ENCODE measurements at regions not wholly inside any gene's neighbourhood (a gene's known extent, or its start where the extent isn't known, plus 50 kb on each side); places are given as distances from the start of the nearest gene placed in this dataset.

GRCh38 chr4:60450054-60450453, 750.1 kb upstream of the ADGRL3 start:
- dilution Hi-C loops (cut with MboI; ENCODE audit: extremely low pct_ligation_motif_present, low sequenced_read_pairs): no loop called here
- no peak for FAIRE-seq

DNA sequence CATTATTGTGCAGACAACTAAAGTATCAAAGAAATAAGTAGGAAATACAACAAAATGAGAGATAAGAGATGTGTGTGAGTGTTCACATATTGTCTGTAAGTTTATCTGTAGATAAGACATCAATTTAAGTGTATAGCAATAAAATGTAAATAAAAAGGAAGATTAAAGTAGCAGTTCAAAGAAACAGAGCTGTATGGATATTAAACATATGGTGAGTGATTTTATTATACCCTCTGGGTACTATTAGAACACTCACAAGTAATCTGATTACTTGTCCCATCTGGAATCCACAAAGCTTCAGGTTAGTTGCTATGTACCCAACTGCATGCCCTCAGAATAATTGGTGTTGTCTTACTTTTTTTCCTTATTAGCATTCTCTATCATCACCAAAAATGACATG, 747.9 kb upstream of the ADGRL3 start:
- Histone ChIP-seq H3K9me3 (replicated peaks; ENCODE audit: control insufficient read depth, insufficient read depth, low read length) (peaks cover 2% of the 10 kb centered on the region), H3K4me1 (ENCODE audit: control insufficient read depth, extremely low read depth, insufficient read depth, low read length) (no peaks in the 10 kb centered on the region), H3K79me2 (ENCODE audit: control insufficient read depth, insufficient read depth, low read length) (no peaks in the 10 kb centered on the region), H3K27me3 (ENCODE audit: control insufficient read depth in 2 of 2, insufficient read depth in 2 of 2, low read length in 2 of 2) (no peaks in the 10 kb centered on the region), H3K9ac (replicated peaks; ENCODE audit: extremely low read depth, insufficient read depth, low read length) (no peak overlapping the region), H3K9me1 (replicated peaks; ENCODE audit: control insufficient read depth, extremely low read depth, insufficient read depth, low read length) (no peaks in the 10 kb centered on the region), H3K4me2 (ENCODE audit: insufficient read depth, low read length) (no peak overlapping the region), H4K20me1 (replicated peaks; ENCODE audit: control insufficient read depth, extremely low read depth, insufficient read depth, low read length) (no peaks in the 10 kb centered on the region), H3K4me3 (replicated peaks in 1 of 3; ENCODE audit: insufficient read depth in 1 of 3, low read depth in 1 of 3, low read length in 3 of 3) (no peak overlapping the region), H2AFZ (ENCODE audit: low read depth, low read length) (no peak overlapping the region), H3K36me3 (ENCODE audit: control insufficient read depth in 2 of 2, extremely low read depth in 1 of 2, insufficient read depth in 2 of 2, low read length in 2 of 2) (no peaks in the 10 kb centered on the region), H3K27ac (ENCODE audit: insufficient read depth, low read depth, low read length) (no peak overlapping the region)
- DNase-seq (ENCODE audit: low read depth, low spot score) (no peak), FAIRE-seq (no peak)
- dilution Hi-C loops (cut with MboI; ENCODE audit: extremely low pct_ligation_motif_present, low sequenced_read_pairs) (no loop called here), intact Hi-C loops (cut with micrococcal nuclease) (no loop called here)
- CTCF ChIA-PET: no interaction called here
- no TSS peak for BruUV-seq (replicated peaks)
- POLR2A ChIA-PET: no interaction called here
- TF ChIP-seq MAX (IDR thresholded peaks at IDR 0.05; ENCODE audit: insufficient read depth, insufficient read length): no peak
- no peak for TF ChIP-seq FOS (IDR thresholded peaks at IDR 0.05; ENCODE audit: borderline replicate concordance, insufficient read depth, low read length)
- TF ChIP-seq GATA2 (IDR thresholded peaks at IDR 0.05; ENCODE audit: insufficient read depth, insufficient read length, low read depth, low read length): no peak
- TF ChIP-seq, protein P1, sequence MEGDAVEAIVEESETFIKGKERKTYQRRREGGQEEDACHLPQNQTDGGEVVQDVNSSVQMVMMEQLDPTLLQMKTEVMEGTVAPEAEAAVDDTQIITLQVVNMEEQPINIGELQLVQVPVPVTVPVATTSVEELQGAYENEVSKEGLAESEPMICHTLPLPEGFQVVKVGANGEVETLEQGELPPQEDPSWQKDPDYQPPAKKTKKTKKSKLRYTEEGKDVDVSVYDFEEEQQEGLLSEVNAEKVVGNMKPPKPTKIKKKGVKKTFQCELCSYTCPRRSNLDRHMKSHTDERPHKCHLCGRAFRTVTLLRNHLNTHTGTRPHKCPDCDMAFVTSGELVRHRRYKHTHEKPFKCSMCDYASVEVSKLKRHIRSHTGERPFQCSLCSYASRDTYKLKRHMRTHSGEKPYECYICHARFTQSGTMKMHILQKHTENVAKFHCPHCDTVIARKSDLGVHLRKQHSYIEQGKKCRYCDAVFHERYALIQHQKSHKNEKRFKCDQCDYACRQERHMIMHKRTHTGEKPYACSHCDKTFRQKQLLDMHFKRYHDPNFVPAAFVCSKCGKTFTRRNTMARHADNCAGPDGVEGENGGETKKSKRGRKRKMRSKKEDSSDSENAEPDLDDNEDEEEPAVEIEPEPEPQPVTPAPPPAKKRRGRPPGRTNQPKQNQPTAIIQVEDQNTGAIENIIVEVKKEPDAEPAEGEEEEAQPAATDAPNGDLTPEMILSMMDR (IDR thresholded peaks at IDR 0.05; ENCODE audit: extremely low read depth in 1 of 2, insufficient read depth in 1 of 2, low read depth in 1 of 2, low read length in 2 of 2): no peak
- TF ChIP-seq POLR2A (IDR thresholded peaks at IDR 0.05; ENCODE audit: low read depth, low read length): no peak
- no peak for TF ChIP-seq EZH2 (IDR thresholded peaks at IDR 0.05; ENCODE audit: borderline replicate concordance, low read depth, low read length, severe bottlenecking)
- TF ChIP-seq POLR2AphosphoS5 (IDR thresholded peaks at IDR 0.05; ENCODE audit: insufficient read depth, low read depth, low read length): no peak
- no peak for TF ChIP-seq JUN (IDR thresholded peaks at IDR 0.05; ENCODE audit: borderline replicate concordance, insufficient read depth, insufficient read length, low read depth)
- TF ChIP-seq MYC (IDR thresholded peaks at IDR 0.05; ENCODE audit: low read depth, low read length): no peak

More at GRCh38 chr4:60450054-60450453, 750.1 kb upstream of the ADGRL3 start:
- DNase-seq (ENCODE audit: low read depth, low spot score): no peak
- no peak overlapping the region for H3K4me2 ChIP-seq (ENCODE audit: insufficient read depth, low read length)
- H3K27ac ChIP-seq (ENCODE audit: insufficient read depth, low read depth, low read length): no peak overlapping the region
- no peaks in the 10 kb centered on the region for H3K79me2 ChIP-seq (ENCODE audit: control insufficient read depth, insufficient read depth, low read length)
- H3K4me3 ChIP-seq (replicated peaks in 1 of 3; ENCODE audit: insufficient read depth in 1 of 3, low read depth in 1 of 3, low read length in 3 of 3): no peak overlapping the region
- H3K36me3 ChIP-seq (ENCODE audit: control insufficient read depth in 2 of 2, extremely low read depth in 1 of 2, insufficient read depth in 2 of 2, low read length in 2 of 2): no peaks in the 10 kb centered on the region
- no peak overlapping the region for H3K9ac ChIP-seq (replicated peaks; ENCODE audit: extremely low read depth, insufficient read depth, low read length)
- no peaks in the 10 kb centered on the region for H3K9me1 ChIP-seq (replicated peaks; ENCODE audit: control insufficient read depth, extremely low read depth, insufficient read depth, low read length)
- POLR2A ChIA-PET: no interaction called here
- intact Hi-C loops (cut with micrococcal nuclease): no loop called here
- no peak for TF ChIP-seq EZH2 (IDR thresholded peaks at IDR 0.05; ENCODE audit: borderline replicate concordance, low read depth, low read length, severe bottlenecking)
- TF ChIP-seq POLR2AphosphoS5 (IDR thresholded peaks at IDR 0.05; ENCODE audit: insufficient read depth, low read depth, low read length): no peak
- TF ChIP-seq JUN (IDR thresholded peaks at IDR 0.05; ENCODE audit: borderline replicate concordance, insufficient read depth, insufficient read length, low read depth): no peak
- no peaks in the 10 kb centered on the region for H3K9me3 ChIP-seq (replicated peaks; ENCODE audit: control insufficient read depth, insufficient read depth, low read length)
- H2AFZ ChIP-seq (ENCODE audit: low read depth, low read length): no peak overlapping the region
- CTCF ChIA-PET: no interaction called here
- no peaks in the 10 kb centered on the region for H3K27me3 ChIP-seq (ENCODE audit: control insufficient read depth in 2 of 2, insufficient read depth in 2 of 2, low read length in 2 of 2)
- H4K20me1 ChIP-seq (replicated peaks; ENCODE audit: control insufficient read depth, extremely low read depth, insufficient read depth, low read length): no peaks in the 10 kb centered on the region
- no peaks in the 10 kb centered on the region for H3K4me1 ChIP-seq (ENCODE audit: control insufficient read depth, extremely low read depth, insufficient read depth, low read length)
- no TSS peak for BruUV-seq (replicated peaks)
